Vagina (tissue), 2 donors: ENCODE measurements at regions not wholly inside any gene's neighbourhood (a gene's known extent, or its start where the extent isn't known, plus 50 kb on each side); places are given as distances from the start of the nearest gene placed in this dataset.

ENCODE experiments used
- DNase-seq, 2 donors: peaks; one replicate each; pipeline ENCODE4 v3.0.0-alpha.2; 2017; ENCODE audit errors: extremely low spot score in 2 of 2
- H3K27ac ChIP-seq: fragments of 200-600 bp; sonication (generic); one replicate; pipeline ENCODE4 v1.5.1; 2019
- H3K27me3 ChIP-seq: fragments of 200-600 bp; sonication (generic); one replicate; pipeline ENCODE4 v1.5.1; 2019
- H3K36me3 ChIP-seq, 2 donors: fragments of 200-600 bp; sonication (generic); one replicate each; pipeline ENCODE4 v1.5.1; 2017 to 2019
- H3K4me1 ChIP-seq: fragments of 200-600 bp; sonication (generic); one replicate; pipeline ENCODE4 v1.5.1; 2019
- H3K4me3 ChIP-seq, 2 donors: fragments of 200-600 bp; sonication (generic); 1 replicate in 1 of 2; 2 replicates in 1 of 2; pipeline ENCODE4 v1.5.1; 2016 to 2019
- H3K9me3 ChIP-seq: fragments of 200-600 bp; sonication (generic); one replicate; pipeline ENCODE4 v1.5.1; 2019
- POLR2A ChIP-seq, 2 donors: fragments of 450-650 bp; IDR thresholded peaks; one replicate each; pipeline ENCODE4 v1.6.1; 2017; ENCODE audit warnings: antibody characterized with exemption in 2 of 2, mild to moderate bottlenecking in 2 of 2, moderate library complexity in 2 of 2
- POLR2AphosphoS5 ChIP-seq, 2 donors: sonication (generic); formaldehyde crosslinking; IDR thresholded peaks; one replicate each; pipeline ENCODE4 v1.9.0; 2017; ENCODE audit warnings: antibody characterized with exemption in 2 of 2, mild to moderate bottlenecking in 2 of 2, low read depth in 1 of 2; ENCODE audit not compliant: insufficient read depth in 1 of 2
- intact Hi-C: fragments of 100-400 bp; cut with DNase I; formaldehyde crosslinking; loops from one replicate; pipeline ENCODE4 v1.15.1; 2023
- TF ChIP-seq, protein P1 (sequence below), 3 experiments: fragments of 450-650 bp in 2 of 3; fragments of 200-600 bp in 1 of 3; sonication (generic) in 1 of 3; IDR thresholded peaks; one replicate each; pipeline ENCODE4 v1.5.1; 2017 to 2019; ENCODE audit warnings: antibody characterized with exemption in 3 of 3, mild to moderate bottlenecking in 2 of 3, moderate library complexity in 2 of 3

- no peaks in the 10 kb centered on the region for H3K36me3 ChIP-seq
- H3K4me1 ChIP-seq, result no peaks in the 10 kb centered on the region
- TF ChIP-seq POLR2A (IDR thresholded peaks at IDR 0.05) (no peak), POLR2AphosphoS5 (IDR thresholded peaks at IDR 0.05; ENCODE audit: insufficient read depth in 1 of 2, low read depth in 1 of 2) (no peak)
- TF ChIP-seq, protein P1, sequence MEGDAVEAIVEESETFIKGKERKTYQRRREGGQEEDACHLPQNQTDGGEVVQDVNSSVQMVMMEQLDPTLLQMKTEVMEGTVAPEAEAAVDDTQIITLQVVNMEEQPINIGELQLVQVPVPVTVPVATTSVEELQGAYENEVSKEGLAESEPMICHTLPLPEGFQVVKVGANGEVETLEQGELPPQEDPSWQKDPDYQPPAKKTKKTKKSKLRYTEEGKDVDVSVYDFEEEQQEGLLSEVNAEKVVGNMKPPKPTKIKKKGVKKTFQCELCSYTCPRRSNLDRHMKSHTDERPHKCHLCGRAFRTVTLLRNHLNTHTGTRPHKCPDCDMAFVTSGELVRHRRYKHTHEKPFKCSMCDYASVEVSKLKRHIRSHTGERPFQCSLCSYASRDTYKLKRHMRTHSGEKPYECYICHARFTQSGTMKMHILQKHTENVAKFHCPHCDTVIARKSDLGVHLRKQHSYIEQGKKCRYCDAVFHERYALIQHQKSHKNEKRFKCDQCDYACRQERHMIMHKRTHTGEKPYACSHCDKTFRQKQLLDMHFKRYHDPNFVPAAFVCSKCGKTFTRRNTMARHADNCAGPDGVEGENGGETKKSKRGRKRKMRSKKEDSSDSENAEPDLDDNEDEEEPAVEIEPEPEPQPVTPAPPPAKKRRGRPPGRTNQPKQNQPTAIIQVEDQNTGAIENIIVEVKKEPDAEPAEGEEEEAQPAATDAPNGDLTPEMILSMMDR (IDR thresholded peaks at IDR 0.05), result no peak
- no peak for DNase-seq
- H3K9me3 ChIP-seq, result no peaks in the 10 kb centered on the region
- intact Hi-C loops, result no loop called here
- H3K4me3 ChIP-seq, result no peak overlapping the region
- no peaks in the 10 kb centered on the region for H3K27me3 ChIP-seq
- H3K27ac ChIP-seq, result no peak overlapping the region
Measured at GRCh38 chr9:7303907-7304626, 495.5 kb downstream of the DMAC1 start.

- no peaks in the 10 kb centered on the region for H3K9me3 ChIP-seq
Measured at GRCh38 chr9:7300484-7300883, 499.1 kb downstream of the DMAC1 start.

DNA sequence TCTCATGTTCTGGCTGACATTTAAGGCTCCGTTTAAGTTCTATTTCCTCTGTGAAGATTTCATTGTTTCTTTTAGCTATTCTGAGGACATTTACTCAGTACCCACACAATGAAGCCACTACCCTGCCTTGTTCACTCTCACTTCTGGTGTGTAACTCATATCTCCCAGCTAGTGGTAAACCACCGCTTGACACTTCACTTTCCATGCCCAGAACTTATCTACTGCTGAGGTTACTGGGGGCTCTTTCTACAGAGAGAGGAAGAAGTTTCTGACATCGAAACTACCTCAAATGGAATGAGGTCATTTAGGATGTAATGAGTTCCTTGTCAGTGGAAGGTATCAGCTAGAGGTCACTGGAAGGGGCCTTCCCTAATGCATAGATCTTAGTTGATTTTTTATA, 501.5 kb downstream of the DMAC1 start:
- no peaks in the 10 kb centered on the region for H3K27me3 ChIP-seq
- DNase-seq, result no peak
- H3K4me3 ChIP-seq, result no peak overlapping the region
- intact Hi-C loops, result no loop called here
- no peaks in the 10 kb centered on the region for H3K36me3 ChIP-seq
- no peak overlapping the region for H3K27ac ChIP-seq
- TF ChIP-seq, protein P1 (IDR thresholded peaks at IDR 0.05), result no peak
- TF ChIP-seq POLR2A (IDR thresholded peaks at IDR 0.05) (no peak), POLR2AphosphoS5 (IDR thresholded peaks at IDR 0.05; ENCODE audit: insufficient read depth in 1 of 2, low read depth in 1 of 2) (no peak)
- H3K4me1 ChIP-seq, result no peaks in the 10 kb centered on the region
- H3K9me3 ChIP-seq, result no peaks in the 10 kb centered on the region

More at GRCh38 chr9:7300484-7300883, 499.1 kb downstream of the DMAC1 start:
- no peaks in the 10 kb centered on the region for H3K27me3 ChIP-seq
- no peak overlapping the region for H3K4me3 ChIP-seq
- no peaks in the 10 kb centered on the region for H3K4me1 ChIP-seq
- DNase-seq, result no peak
- H3K27ac ChIP-seq, result no peak overlapping the region
- no peaks in the 10 kb centered on the region for H3K36me3 ChIP-seq
- TF ChIP-seq POLR2AphosphoS5 (IDR thresholded peaks at IDR 0.05; ENCODE audit: insufficient read depth in 1 of 2, low read depth in 1 of 2), result no peak
- TF ChIP-seq, protein P1 (IDR thresholded peaks at IDR 0.05), result no peak
- no peak for TF ChIP-seq POLR2A (IDR thresholded peaks at IDR 0.05)
- intact Hi-C loops, result no loop called here

DNA sequence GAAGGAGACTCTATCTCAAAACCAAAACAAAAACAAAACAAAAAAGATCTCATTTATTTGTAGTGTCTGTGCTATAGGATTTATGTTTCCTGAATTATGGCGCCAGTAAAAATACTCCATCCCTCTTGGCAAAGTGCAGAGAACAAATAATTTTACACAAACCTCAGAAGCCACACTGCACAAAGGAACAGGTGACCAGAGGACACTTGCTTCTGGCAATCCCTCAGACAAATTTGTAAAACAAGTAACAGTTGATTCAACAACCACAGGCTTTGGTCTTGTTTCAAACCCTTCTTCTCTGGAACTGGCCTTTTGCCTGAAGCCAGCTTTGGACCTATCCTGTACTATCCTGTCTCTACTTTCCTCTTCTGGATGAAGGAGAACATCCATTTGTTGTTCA, 502.1 kb downstream of the DMAC1 start:
- TF ChIP-seq, protein P1 (IDR thresholded peaks at IDR 0.05), result no peak
- Histone ChIP-seq H3K4me3 (no peak overlapping the region), H3K36me3 (no peaks in the 10 kb centered on the region), H3K27me3 (no peaks in the 10 kb centered on the region), H3K4me1 (no peaks in the 10 kb centered on the region), H3K9me3 (no peaks in the 10 kb centered on the region), H3K27ac (no peak overlapping the region)
- DNase-seq, result no peak
- intact Hi-C loops, result no loop called here

DNA sequence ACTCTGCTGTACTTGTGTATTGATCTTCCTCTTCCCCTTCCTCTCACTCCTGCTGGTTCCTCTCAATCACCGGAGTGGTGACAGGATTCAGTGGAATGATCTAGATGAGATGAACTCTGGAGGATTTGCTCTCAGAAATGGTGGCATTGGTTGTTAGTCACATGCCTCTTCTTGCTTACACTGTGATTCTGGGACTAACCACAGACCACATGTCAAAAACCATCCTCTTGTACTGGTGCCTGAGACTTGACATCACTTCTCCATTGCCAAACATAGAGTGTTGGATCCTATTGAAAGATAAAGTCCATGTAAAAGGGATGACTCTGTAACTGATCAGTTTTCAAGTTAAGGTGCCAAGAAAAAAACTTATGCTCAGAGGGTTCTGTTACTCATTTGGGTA, 506.5 kb downstream of the DMAC1 start:
- Histone ChIP-seq H3K27ac (no peak overlapping the region), H3K4me3 (no peak overlapping the region), H3K36me3 (no peaks in the 10 kb centered on the region), H3K9me3 (no peaks in the 10 kb centered on the region), H3K27me3 (no peaks in the 10 kb centered on the region), H3K4me1 (no peaks in the 10 kb centered on the region)
- TF ChIP-seq POLR2A (IDR thresholded peaks at IDR 0.05), result no peak
- no peak for TF ChIP-seq POLR2AphosphoS5 (IDR thresholded peaks at IDR 0.05; ENCODE audit: insufficient read depth in 1 of 2, low read depth in 1 of 2)
- TF ChIP-seq, protein P1 (IDR thresholded peaks at IDR 0.05), result no peak
- no peak for DNase-seq
- intact Hi-C loops, result no loop called here
